Fibroblast of villous mesenchyme (primary cell): ENCODE measurements at regions not wholly inside any gene's neighbourhood (a gene's known extent, or its start where the extent isn't known, plus 50 kb on each side); places are given as distances from the start of the nearest gene placed in this dataset.

Experiments used
- DNase-seq: peaks from one replicate; pipeline ENCODE4 v3.0.0-alpha.2; 2010; ENCODE audit warnings: low read depth
- H3K4me3 ChIP-seq: 2 replicates; pipeline ENCODE4 v1.5.1; 2011; ENCODE audit warnings: low read depth, mild to moderate bottlenecking, low read length
- TF ChIP-seq, protein P1 (sequence below): IDR thresholded peaks from 2 replicates; pipeline ENCODE4 v1.5.1; 2012; ENCODE audit warnings: low read depth, mild to moderate bottlenecking, low read length; ENCODE audit not compliant: insufficient read depth

DNA sequence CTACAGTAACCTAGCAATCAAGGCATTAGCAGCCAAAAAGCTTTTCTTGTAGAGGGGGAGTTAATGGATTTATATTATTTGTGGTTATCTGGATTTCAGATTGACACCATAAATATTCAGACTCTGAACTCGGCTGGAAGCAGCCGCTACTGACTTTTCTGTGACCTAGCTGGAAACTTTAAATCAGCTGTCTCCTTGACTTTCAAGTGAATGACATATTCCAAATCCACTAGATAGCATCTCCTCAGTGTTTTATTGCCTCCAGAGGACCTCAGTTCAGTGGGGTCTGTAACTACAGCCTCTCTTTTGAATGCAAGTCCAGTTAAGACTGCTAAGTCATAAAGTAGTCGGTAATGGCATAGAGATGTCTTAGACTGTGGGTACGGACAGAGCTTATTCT lies 448.5 kb downstream of the NUF2 start:
- TF ChIP-seq, protein P1, sequence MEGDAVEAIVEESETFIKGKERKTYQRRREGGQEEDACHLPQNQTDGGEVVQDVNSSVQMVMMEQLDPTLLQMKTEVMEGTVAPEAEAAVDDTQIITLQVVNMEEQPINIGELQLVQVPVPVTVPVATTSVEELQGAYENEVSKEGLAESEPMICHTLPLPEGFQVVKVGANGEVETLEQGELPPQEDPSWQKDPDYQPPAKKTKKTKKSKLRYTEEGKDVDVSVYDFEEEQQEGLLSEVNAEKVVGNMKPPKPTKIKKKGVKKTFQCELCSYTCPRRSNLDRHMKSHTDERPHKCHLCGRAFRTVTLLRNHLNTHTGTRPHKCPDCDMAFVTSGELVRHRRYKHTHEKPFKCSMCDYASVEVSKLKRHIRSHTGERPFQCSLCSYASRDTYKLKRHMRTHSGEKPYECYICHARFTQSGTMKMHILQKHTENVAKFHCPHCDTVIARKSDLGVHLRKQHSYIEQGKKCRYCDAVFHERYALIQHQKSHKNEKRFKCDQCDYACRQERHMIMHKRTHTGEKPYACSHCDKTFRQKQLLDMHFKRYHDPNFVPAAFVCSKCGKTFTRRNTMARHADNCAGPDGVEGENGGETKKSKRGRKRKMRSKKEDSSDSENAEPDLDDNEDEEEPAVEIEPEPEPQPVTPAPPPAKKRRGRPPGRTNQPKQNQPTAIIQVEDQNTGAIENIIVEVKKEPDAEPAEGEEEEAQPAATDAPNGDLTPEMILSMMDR, result no peak
- no peak overlapping the region for H3K4me3 ChIP-seq
- no peak for DNase-seq

DNA sequence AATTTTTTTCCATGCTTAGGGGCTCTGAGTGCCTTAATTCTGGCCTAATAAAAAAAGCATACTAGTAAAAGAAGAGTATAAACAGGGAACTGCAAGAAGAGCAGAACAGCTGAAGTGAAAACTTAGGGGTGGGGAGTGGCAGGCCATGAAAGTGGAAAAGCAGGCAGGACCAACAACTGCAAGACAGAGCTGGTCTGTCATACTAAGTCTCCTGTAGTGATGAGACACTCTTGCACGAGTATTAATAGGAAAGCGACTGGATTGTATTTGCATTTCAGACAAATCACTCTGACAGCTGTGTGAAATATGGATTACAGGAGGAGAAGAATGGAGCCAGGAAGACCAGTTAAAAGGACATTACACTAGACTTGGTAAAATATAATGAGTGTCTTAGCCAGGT lies 449.9 kb downstream of the NUF2 start:
- no peak for DNase-seq
- no peak overlapping the region for H3K4me3 ChIP-seq
- TF ChIP-seq, protein P1, result no peak

DNA sequence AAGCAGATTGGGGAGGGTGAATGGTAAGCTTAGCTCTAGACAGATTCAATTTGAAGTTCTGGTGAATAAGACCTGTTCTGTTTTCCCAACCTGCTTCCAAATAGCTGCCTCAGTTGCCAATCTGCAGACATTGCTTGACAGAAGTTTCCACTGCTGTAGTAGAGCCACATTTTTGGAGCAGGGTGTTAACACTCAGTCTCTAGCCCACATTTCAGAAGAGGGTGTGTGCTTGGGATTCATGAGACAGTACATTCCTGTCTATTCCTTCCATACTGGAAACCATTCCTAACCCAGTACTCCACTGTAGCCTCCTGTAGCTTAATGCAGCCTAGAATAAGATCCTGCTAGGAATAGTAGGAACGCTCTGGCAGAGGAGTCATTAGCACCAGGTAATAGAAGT lies 450.5 kb downstream of the NUF2 start:
- TF ChIP-seq, protein P1, result no peak
- H3K4me3 ChIP-seq, result no peak overlapping the region
- DNase-seq, result no peak

DNA sequence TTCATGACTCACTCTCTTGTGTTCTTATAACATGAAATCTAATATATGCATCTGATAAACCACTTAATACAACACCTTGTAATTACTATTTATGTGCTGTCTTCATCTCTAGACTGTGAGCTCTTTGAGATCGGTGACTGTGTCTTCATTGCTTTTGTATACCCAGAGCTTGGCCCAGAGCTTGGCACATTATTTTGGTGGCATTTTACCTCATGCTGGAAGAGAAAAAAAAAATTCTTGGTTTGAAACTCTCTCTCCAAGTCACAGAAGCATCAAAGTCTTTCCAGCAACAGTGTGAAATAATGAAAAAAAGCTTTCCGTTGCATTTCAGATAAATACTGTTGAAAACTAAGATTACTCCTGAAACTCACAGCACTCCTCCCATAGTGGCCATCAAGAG lies 451.6 kb downstream of the NUF2 start:
- H3K4me3 ChIP-seq, result no peak overlapping the region
- no peak for DNase-seq
- TF ChIP-seq, protein P1, result no peak

DNA sequence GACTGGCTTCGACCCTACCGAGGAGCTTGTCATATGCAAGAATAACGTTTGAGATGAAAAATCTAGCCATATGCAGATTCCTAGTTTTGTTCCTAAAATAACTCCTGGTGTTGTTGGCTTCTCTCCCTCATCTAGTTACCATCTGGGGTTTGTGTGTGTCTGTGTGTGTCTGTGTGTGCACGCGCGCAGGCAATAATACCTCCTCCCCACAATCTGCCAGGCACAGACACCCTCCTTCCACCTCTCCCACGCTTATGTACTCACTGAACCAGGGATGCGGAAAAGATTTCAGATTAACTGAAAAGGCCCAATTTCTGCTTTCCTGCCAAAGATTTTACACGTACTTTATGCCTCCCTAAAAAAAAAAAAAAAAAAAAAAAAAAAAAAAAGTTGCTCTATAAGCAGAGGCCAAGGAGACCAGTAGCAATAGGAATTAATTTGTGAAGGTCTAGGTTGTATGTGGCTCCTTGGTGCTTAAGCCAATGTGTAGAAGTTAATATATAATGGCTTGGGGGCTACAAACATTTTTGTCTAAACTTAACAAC lies 452.7 kb downstream of the NUF2 start:
- TF ChIP-seq, protein P1, result no peak
- no peak overlapping the region for H3K4me3 ChIP-seq
- no peak for DNase-seq

DNA sequence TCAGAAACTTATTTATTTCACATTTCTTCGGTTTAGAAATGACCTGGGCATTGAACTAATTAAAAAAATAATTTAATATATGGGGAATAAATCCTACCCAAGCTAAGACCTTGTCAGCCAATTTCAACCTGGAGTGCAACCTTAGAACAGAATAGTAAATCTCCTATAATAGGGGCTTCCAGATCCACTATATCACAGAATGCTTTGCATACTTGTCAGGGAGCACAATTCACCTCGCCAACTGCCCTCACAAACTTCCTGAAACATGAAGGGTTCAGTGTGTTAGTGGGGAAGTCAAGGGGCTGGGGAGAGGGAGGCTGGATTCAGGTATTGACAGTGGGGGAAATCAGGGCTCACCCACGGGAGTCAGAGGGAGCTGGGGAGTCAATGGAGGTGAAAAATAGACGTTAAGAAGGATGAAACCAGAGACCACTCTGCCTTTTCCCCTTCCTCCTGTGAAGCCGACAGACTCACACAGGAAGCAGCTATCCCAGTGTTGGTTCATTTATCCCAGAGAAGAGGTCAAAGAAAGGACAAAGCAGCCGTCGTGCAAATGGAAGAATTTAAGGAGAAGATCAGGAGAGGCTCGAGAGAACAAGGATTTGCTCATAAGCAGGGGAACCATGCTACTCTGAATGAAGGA lies 453.3 kb downstream of the NUF2 start:
- TF ChIP-seq, protein P1, result no peak
- H3K4me3 ChIP-seq, result no peak overlapping the region
- DNase-seq, result no peak

DNA sequence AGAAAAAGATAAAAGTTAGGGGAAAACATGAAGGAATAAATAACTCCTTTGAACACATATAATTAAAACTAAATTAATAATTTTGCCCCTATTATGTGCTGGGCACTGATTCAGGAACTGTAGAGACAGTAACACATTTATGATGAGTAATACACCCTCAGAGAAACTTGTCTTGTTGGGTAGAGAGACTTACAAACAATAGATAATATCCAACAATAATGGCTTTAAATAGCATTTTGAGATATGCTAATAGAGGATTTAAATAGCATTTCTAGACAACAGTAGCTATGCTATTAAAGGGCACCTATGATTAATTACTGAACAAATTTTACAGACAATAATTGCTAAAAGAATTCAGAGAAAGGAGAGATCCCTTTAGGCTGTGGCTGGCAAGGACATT lies 455.5 kb downstream of the NUF2 start:
- TF ChIP-seq, protein P1, result no peak
- H3K4me3 ChIP-seq, result no peak overlapping the region
- DNase-seq, result no peak
